Forelimb muscle (tissue), 1 donor: ENCODE measurements at regions not wholly inside any gene's neighbourhood (a gene's known extent, or its start where the extent isn't known, plus 50 kb on each side); places are given as distances from the start of the nearest gene placed in this dataset.
"Not testable (repeated sequence)": the region's sequence is repeated elsewhere in the genome, so short reads cannot be mapped to it uniquely, and the experiment has no call there.

Experiments used
- DNase-seq: peaks from one replicate; pipeline ENCODE4 v3.0.0-alpha.2; 2013; ENCODE audit warnings: low read depth

DNA sequence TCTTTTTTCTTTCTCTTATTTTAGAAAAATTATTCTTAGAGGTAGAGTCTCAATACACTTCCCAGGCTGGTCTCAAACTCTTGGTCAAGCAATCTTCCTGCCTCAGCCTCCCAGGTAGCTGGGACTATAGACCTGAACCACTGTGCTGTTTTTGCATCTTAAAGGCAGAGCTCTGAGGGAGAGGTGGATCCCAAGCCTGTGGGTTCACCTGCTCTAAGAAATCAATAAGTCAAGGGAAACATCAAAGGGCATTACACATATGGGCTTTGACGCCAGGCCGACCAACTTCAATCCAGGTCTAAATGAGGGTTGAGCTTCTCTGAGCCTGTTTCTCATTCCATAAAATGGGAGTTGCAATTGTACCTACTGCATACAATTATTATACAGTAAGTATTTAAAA is 223.9 kb downstream of the LY86 start:
- DNase-seq: no peak

DNA sequence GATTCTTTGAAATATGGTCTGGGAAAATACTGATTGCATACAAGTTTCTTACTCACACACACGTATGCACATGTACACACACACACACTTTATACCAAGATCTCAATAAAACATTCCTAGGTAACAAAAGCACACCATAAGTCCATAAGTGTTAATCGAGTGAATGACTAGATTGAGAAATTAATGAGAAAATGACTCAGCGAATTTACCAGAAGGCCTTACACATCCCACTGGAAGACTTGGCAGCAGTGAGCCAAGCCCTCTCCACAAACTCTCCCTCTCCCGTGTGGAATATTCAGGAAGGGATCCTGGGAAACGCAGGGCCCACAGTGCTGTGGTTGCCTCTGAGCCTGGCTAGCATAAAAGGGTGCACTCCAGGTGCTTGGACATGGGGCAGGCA is 227.2 kb downstream of the LY86 start:
- DNase-seq: no peak

GRCh38 chr6:6816716-6817115 is 228.2 kb downstream of the LY86 start:
- DNase-seq: no peak

DNA sequence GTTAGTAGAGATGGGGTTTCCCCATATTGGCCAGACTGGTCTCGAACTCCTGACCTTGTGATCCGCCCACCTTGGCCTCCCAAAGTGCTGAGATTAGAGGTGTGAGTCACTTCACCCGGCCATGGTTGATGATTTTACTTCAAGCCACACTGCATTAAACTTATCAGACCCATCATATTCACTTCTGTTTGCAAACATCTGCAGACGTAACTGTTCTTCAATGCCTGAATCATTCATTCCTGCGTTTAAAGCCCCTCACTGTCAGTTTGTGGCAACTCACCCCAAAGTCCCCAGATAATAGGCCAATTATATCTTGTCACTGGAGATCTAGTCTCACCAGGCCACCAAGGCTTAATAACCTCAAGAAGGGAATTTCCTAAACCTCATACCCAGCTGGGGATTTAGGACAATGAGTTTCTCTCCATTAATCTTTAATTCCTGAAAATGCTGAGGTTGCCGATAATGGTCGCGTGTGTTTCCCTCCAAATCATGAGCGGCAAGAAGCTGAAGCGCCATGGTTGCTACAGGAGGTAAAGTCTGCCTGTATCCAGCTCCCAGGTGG is 229.6 kb downstream of the LY86 start:
- no peak for DNase-seq

- no peak for DNase-seq
Measured at GRCh38 chr6:6820641-6821238, 232.2 kb downstream of the LY86 start.

- no peak for DNase-seq
Measured at GRCh38 chr6:6821639-6822261, 233.2 kb downstream of the LY86 start.

DNA sequence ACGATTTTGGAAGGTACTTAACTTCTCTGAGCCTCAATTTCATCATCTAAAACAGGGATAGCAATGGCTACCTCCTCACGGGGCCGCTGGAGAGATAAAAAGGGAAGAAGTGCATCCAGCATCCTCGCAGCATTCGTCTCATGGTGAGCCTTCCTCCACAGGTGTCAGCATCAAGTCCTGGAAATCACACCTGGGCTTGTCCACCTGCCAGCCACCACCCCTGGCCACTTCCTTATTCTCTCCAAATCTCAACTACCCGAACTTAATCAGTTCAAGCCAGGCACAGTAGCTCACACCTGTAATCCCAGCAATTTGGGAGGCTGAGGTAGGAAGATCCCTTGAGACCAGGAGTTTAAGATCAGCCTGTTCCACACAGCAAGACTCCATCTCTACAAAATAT is 234.5 kb downstream of the LY86 start:
- no peak for DNase-seq

- DNase-seq: no peak
Measured at GRCh38 chr6:6823568-6824224, 235.2 kb downstream of the LY86 start.

DNA sequence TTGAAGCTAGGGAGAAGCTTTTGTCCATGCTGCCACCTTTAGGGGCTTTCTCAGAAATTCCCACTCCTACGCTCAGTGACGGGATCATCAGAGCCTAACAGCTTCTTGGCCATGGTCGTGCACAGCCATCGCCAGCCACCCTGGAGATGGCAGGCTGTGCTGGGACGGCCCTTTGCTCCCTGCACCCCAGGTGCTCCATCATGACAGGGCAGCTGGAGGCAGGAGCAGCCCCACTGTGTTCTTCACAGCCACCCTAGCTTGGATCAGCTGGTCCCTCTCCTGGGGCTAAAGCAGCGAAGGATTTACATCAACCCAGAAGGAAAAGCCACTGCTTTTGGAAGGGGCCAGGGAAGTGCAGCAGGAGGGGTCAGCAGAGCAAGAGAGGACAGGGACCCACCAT is 235.9 kb downstream of the LY86 start:
- no peak for DNase-seq

- DNase-seq: no peak
Measured at GRCh38 chr6:6825193-6825784, 236.8 kb downstream of the LY86 start.

GRCh38 chr6:6826095-6826901 is 237.8 kb downstream of the LY86 start:
- no peak for DNase-seq

DNA sequence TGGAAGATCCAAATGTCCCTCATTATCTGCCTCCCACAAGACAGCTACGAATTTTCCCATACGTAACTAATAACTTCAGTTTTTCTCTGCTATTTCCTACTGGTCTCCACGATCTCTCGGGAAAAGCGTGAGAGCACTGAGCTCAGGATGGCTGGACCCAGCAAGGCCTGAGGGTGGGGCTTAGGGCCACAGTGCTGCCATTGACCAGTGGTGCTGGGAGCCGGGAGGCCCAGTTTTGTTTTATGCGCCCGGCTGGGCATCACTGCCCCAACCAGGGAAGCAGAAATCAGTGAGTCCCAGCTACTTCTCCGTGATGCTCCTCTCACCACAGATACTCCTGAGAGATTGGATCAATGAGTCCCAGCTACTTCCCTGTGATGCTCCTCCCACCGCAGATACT is 238.4 kb downstream of the LY86 start:
- DNase-seq: no peak

DNA sequence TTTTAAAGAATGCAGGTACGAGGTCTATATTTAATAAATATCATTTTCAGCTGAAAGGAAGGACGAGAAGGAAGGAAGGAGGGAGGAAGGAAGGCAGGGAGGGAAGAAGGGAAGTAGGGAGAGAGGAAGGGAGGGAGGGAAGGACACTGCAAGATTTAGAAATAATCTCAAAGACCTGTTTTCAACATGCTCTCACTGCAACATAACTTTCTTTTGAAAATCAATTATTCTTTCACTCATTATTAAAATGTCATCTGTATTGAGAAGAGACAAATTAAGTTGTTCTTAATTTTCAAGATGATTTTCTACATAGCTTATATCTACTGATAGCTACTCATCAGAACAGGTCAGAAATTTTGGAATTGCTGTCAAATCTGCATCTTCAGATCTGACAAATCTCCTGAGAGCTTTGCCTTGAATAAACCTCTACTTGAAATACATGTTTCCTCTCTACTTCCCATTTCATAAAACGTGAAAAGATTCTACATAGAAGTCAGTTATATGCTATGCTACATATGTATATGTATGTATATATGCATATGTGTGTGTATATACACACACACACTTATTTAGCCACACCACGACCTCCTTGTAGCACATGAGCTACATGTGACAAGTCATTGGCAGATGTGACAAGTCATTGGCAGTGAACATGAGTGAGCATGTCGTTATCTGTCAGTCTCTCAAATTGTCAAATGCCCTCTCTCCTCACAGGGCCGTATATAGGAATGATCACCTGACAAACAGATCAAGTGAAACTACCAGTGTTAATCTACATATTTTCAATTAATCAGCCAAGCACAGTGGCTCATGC is 241.6 kb downstream of the LY86 start:
- DNase-seq: no peak

DNA sequence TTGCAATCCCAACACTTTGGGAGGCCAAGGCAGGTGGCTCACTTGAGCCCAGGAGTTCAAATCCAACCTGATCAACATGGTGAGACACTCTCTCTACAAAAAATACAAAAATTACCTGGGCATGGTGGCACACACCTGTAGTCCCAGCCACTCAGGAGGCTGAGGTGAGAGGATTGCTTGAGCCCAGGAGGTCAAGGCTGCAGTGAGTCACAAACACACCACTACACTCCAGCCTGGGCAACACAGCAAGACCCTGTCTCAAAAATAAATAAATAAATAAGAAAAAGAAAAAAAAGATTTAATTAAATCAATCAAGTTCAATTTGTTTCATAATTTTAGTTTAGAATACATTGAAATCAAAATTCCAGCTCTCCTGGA is 242.2 kb downstream of the LY86 start:
- not testable (repeated sequence) for DNase-seq

GRCh38 chr6:6832439-6832838 is 243.9 kb downstream of the LY86 start:
- no peak for DNase-seq

GRCh38 chr6:6834356-6835222 is 246.1 kb downstream of the LY86 start:
- DNase-seq: no peak

- no peak for DNase-seq
Measured at GRCh38 chr6:6835223-6835503, 246.6 kb downstream of the LY86 start.

DNA sequence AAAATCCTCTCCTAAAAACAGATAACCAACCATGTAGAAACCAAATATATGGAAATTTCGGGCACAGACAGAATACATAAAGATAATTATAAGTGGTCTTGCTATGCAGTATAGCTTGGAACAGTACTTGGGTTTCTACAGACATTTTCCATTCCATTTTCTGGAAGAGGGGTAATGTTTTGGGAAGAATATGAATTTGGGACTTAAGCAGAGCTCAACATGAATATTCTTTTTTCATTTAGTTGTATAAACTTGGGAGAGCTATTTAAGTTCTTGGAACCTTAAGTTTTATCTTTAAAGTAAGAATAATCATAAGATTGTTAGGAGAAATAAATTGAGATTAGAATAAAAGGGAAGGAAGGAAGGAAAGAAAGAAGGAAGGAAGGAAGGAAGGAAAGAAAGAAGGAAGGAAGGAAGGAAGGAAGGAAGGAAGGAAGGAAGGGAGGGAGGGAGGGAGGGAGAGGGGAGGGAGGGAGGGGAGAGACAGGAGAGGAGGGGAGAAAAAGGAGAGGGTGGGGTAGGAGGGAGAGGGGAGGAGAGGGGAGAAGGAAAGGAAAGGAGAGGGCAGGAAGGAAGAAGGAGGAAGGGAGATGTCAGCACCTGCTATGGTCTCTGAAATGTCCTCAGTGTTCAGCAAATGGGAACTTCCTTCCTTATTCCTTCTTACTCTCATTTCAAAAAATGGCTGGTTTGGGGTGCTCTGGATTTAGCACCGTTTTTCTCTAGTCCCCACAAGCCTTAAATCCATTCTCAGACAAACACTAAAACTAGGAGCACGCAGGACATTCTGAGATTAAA is 248.3 kb downstream of the LY86 start:
- DNase-seq: no peak

DNA sequence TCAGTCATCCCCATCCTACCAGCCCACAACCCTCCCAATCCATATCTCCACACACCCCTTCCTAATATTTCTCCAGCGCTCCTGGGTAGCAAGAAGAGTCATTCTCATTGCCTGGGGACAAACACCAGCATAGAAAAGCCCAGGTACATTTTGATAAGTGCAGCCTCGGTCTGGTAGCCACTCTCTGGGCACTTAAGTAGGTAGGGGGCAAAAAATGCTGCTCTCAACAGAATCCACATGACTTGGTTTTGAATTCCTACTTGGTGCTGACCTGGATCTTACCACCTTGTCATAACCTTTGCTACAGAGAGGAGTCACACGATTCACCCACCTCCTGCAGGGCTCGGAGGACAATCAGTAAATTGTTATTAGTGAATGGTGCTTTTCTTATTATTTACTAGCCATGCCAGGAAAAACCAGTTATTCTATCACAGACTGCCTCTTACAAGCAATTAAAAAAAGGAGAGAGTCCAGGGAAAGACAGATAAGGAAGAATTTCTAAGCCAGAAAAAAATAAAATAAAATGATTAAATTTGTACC is 249.1 kb downstream of the LY86 start:
- no peak for DNase-seq
